RKO (cell line): ENCODE measurements at regions not wholly inside any gene's neighbourhood (a gene's known extent, or its start where the extent isn't known, plus 50 kb on each side); places are given as distances from the start of the nearest gene placed in this dataset.
"Not testable (repeated sequence)": the region's sequence is repeated elsewhere in the genome, so short reads cannot be mapped to it uniquely, and the experiment has no call there.

Source experiments
- DNase-seq: peaks from one replicate; pipeline ENCODE4 v3.0.0-alpha.2; 2016; ENCODE audit warnings: low spot score

DNA sequence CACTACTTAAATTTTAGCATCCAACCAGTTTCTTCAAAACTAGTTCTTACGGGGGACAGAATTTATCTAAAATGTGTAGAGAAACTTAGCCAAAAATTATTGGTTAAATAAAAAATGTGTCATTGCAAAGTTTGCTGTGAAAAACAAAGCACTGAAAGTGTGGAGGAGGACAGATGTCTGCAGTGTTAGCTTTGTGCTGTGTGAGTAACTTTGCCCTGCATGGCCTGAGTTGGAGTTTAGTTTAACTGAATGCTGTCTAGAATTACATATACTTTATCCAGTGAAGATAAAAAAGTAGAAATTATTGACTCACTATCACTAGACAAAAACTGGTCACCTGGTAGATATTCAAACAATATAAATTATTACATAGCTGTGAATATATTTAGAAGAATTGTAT, 1225.2 kb upstream of the CELF4 start:
- no peak for DNase-seq

DNA sequence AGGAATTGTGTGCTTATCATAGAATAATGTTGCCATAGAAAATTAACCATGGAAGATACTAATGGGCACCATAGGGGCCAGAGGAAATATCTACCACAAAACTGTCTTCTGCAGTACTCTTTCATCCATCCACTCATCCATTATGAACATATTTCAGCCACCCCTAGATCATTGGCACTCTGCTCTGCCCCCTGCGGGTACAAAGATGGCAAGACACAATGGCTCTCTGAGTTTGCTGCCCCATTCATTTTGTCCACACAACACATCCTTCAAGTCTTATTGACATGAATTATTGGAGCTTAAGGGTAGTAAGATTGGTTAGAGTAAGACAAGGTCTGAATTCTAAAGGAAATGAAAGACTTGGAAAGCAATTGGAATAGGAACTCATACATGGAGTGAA, 1224.7 kb upstream of the CELF4 start:
- DNase-seq, result no peak

DNA sequence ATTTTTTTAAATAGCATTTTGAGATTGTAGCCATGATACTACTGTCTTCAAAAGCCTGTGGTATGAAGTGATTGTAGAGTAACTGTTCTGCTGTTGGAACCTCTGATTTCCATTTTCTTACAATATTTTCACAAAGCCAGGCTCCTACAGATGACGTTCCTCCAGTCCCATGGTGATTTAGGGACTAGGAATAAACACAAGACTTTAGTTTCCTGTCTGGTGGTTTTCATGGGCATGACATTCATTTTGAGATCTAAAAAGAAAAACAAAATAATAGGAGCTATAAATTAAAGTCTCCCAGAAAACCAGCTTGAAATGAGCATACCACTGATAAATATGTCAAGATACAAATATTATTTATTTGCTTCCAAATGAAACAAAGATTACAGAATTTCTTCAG, 1223.5 kb upstream of the CELF4 start:
- DNase-seq, result no peak

DNA sequence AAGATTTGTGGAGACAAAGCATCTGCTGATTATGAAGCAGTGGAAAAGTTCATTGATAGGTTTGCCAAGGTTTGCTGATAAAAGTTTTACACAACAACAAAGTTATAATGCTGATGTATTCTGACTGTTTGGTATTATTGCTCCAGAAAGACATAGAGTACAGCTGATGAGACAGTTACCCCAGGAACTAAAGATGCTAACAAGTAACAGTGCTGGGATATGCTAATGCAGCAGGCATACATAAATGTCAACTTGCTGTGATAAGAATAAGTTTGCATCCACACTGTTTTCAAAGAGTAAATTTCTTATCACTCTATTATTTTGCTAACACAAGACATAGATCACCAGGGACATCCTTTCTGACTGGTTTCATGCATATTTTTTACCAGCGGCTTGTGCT, 1221.3 kb upstream of the CELF4 start:
- no peak for DNase-seq

DNA sequence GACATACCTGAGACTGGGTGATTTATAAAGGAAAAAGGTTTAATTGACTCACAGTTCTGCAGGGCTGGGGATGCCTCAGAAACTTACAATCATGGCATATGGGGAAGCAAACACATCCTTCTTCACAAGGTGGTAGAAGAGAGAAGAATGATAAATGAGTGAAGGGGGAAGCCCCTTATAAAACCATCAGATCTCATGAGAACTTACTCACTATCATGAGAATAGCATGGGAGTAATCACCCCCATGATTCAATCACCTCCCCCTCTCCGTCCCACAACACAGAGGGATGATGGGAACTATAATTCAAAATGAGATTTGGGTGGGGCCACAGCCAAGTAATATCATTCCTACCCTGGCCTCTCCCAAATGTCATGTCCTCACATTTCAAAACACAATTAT, 1206.0 kb upstream of the CELF4 start:
- DNase-seq, result not testable (repeated sequence)

DNA sequence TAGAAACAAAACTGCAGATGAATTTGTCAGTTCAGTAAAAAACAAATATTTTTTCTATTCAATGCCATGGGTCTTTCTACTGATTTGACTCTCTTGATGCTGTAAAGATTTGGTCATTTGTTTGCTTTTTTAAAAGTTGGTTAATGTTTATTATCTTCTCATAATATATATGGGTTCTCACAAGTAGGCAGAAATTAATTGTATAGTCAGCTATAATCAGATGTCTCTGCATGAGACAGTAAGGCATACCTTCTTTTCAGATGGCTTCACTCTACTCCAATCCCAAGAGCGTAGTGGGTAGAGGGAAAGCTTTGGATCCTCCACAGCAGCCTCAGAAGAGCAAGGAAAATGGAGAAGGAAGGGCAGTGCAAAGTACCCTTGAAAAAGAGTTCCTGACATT, 1202.9 kb upstream of the CELF4 start:
- no peak for DNase-seq

DNA sequence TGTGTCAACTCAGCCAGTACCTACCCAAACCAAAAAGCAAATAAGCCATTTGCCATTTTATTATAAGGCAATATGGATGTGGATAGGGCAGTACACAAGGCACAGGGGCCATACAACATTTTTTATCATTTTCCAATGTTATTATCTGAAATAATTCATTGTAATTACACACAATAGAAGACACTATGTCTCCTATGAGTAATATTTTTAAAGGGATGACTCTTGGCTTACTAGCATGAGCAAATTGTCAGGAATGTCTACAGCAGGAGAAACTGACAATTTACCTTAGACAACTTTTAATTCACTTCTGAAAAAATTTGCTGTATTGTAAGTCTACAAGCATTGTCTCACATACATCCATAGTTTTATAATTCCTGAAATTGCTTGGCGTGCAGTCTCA, 1193.9 kb upstream of the CELF4 start:
- no peak for DNase-seq

DNA sequence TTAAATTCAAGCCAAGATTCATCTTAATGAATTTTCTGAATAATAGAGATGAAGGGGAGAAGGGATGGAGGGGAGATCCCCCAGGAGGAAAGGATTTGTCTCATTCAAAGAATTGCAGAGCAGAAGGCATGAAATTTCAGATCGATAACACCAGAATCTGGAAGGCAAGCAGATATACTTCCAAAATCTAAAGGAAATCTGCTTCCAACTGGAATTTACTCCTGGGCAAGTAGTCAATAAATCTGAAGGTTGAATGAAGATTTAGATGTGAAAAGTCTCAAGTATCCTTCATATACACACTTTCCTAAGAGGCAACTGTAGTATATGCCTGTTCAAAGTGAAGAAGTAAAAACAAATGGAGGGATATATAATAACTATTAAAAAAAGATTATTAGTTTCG, 1190.8 kb upstream of the CELF4 start:
- DNase-seq, result no peak

DNA sequence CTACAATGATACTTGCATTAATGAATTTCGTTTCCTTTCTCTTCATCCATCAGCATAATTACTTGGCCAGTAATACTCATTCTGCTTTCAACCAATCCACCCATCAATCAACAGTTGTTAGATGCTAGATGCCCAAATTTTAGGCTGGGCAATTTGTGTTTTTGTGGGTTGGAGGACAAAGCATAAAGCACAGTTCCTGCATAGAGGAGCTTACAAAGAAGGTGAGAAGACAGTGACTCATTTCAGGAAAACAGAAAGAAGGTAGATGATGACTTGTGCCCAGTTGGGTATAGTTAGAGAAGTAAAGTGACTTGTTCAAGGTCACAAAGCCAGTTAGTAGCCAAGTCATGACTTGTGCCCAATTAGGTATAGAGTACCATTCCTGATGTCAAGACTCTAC, 1186.8 kb upstream of the CELF4 start:
- no peak for DNase-seq

DNA sequence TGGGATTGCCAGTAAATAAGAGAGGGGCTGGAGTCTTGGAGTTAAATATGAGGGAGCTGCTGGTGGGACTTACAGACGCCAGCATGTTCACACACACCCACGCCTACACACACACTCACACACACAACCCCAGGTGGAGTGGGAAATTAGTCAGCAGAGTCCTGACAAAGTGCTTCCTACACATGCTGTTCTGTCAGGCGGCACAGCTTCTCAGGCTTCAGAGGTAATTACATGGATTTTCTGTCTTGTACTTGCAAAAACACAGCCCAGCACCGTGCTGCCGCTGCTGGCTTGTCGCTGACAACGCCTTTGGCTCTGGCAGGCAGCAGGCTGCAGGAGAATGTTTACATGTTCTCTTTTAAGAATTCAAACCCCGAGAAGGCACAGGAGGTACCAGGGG, 1186.3 kb upstream of the CELF4 start:
- DNase-seq, result no peak

DNA sequence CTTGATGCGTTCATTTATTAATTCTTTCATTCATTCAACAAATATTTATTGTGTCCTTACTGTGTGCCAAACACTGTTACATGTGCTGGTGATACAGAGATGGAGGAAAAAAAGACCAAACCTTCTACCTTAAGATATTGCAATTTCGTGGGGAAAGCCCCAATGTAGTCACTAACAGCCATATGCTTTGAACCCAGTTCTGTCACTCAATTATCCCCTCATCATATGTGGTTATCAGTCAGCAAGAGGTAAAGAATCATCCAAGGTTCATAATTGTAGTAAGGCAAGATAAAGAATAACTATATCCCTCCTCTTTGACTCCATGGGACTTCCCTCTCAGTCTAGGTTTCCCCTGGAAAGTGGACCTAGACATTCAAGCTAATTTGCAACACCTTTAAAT, 1185.6 kb upstream of the CELF4 start:
- no peak for DNase-seq

DNA sequence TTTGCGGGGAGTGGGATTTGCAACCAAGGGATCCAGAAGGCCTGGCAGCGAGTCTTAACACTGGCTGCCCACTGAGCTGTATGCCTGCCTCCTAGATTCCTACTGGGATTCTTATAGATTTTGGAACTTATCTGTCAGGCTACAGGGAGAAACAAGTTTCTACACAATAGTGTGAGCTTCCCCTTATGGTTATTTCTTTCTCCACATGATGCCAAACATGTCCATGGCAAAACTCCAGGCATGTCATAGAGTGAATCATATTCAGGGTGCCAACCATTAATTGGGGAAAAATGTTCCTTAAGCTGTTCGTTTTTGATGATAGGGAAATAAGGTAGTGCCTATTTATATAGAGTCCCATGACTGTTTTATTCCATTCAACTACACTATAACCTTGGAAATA, 1185.2 kb upstream of the CELF4 start:
- DNase-seq, result no peak

DNA sequence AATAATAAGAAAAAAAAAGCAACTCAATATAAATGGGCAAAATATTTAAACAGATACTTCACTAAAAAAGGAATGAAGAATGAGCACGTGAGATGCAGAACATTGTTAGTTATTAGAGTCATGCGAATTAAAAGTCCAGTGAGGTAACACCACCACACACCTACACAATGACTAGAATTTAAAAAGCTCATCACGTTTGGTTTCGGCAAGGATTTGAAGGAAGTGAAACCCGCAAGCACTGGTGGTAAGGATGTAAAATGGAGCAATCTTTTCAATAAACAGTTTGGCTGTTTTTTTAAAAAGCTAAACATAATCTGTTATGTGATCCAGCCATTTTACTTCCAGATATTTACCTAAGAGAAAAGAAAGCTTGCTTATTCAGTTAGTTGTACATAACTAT, 1181.6 kb upstream of the CELF4 start:
- no peak for DNase-seq

DNA sequence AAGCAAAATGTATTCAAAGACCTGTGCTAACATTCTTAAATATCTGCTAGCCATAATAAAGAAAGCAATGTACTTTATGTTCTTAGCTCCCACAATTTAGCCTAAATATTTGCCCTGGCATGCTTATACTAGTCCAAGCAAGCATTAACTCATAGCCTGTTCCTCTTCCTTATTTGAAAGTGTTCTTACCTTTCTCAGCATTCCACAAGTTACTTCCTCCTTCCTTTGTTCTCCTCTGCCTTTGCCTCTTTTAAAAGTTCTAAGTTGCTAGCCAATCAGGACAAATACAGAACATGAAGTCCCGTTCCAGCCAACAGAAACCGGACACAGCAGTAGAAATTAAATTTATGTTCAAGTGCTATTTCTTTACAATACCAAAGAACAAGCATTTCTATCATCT, 1154.6 kb upstream of the CELF4 start:
- DNase-seq, result not testable (repeated sequence)

DNA sequence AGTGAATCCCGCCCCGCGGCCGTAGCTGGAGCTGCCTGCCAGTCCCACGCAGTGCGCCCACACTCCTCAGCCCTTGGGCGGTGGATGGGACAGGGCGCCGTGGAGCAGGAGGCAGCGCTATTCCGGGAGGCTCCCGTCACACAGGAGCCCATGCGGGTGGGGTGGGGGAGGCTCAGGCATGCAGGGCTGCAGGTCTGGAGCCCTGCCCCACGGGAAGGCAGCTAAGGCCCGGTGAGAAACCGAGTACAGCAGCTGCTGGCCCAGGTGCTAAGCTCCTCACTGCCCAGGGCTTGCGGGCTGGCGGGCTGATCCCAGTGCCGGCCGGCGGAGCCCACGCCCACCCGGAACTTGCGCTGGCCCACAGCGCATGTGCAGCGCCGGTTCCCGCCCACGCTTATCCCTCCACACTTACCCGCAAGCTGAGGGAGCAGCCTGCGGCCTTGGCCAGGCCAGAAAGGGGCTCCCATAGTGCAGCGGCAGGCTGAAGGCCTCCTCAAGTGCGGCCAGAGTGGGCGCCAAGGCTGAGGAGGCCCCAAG, 1152.8 kb upstream of the CELF4 start:
- no peak for DNase-seq

DNA sequence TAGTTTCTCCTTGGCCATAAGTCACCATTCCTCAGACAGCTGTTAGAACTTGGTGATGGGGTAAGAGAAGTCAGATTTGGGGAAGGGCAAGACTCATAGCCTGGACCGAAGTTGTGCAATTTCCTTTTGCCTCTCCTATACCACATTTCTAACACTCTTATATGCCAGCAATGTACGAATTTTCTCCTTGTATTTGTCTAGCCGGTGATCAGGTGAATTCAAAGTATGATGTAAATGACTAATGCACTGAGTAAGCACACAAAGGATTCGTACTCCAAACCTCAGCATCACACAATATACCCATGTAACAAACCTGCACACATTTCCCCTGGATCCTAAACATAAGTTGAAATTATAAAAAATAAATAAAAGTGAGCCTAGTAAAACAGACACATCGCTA, 1143.5 kb upstream of the CELF4 start:
- DNase-seq, result no peak

DNA sequence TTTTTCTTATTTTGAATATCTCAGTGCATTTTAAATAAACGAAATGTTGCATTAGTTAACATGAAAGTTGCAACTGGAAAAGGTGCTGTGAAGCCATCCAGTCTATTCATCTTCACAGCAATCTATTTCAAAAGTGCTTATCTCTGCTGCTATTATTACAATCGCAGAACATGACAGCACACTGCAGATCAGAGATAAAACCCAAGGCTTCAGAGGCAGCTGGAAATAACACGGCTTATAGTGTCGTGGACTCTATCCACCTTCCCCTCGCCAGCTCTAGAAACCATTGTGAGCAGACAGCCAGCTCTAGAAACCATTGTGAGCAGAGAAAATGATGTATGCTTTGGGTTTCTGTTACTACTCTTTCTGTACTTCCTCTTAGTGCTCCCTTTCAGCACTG, 1140.8 kb upstream of the CELF4 start:
- no peak for DNase-seq

DNA sequence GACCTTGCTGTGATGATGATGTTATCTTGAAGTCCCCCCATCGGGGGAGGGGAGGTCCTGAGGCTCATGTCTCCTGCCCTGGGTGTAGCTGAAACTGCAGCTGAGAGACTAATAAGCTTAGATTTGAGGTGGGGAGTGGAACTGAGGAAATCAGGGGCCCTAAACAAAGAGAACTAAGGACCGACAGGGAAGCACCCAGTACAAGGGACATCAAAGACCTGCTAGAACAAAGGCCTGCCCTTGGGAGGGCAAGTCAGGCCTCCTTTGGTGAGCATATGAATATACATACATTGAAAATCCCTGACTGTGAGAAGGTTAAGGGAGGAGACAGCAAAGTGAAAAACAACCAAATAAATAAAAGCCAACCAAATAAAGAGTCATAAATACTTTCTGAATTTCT, 1132.5 kb upstream of the CELF4 start:
- DNase-seq, result no peak

DNA sequence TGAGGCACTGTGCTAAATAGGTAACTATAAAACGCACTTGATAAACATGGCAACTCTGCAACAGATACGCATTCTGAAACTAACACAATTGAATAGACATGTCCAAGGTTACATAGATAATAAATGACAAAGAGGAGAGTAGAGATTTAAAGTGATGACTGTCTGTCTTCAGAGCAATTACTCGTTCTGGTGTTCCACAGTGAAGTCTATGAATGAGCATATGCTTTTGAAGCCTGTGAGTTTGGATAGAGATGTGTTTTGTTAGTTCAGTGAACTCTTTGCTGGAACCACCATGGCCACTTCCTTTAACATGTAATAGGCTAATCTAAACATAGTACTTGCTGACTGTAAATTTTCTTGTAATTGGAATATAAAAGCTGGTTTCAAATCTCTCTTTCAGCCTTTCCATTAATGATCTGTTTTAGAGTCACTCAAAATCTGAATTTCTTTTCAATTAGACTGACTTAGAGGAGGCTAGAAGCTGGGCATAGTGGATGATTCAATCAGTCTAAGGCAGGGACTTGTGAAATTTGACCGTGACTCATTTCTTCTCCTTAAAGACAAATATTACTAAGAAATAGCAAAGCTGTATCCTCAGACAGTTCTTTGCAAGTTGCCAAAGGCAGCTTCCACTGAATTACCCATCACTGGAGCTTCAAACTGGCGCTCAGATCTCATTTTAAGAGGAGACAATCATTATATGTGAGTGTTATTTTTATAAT, 1130.1 kb upstream of the CELF4 start:
- DNase-seq, result peak; percentile 46

DNA sequence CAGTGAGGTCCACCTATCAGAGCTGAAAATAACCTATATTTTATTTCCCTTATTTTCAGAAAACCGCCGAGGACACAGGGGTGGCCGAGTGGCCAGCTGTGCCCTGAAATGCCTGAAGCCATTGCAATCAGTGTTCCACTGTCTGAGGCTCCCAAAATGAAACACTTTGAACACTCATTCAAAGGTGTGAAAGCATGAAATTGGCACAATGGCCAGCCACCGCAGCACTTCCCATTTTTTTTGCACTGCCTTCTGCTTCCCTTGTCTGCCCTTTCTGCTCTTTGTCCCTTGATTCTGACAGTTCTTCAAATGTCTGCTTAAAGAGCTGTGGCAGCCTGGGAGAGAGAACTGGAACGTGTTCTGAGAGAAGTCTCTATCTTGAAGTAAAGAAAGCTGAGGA, 1127.5 kb upstream of the CELF4 start:
- DNase-seq, result no peak

DNA sequence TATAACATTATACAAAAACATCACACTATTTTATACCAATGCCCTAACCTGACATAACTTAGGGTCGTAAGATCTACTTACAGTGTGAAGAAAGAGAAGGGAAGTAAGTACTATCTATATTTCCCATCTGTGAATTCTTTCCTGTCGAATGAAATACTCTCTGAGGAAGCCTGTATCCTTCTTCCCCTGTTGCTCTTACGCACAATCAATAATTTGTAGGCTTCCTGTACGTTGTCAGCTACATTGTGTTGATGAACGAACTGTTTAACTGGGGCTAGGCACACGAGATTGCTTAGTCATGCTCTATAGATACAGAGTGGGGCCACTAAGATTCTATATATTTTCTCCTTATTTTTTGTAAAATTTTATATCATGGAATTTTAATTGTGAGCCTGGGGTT, 1125.0 kb upstream of the CELF4 start:
- DNase-seq, result no peak

DNA sequence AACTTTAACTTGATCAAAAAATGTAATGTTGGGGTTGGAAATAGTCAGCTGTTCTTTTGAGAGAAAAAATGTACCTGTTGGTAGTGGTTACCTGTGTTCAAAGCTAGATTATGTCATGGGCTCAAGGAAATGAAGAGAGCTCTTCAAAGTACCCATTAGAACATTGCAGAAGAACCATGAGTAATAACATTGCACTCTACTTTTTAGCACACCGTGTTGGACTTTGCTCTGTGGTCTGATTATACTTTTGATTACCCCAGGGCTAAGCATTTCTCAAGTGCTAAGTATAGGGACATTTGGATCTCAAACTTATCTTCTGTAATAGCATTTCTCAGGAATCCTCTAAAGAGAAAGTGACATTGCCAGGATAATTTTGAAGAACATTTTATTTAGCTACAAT, 1122.8 kb upstream of the CELF4 start:
- no peak for DNase-seq

DNA sequence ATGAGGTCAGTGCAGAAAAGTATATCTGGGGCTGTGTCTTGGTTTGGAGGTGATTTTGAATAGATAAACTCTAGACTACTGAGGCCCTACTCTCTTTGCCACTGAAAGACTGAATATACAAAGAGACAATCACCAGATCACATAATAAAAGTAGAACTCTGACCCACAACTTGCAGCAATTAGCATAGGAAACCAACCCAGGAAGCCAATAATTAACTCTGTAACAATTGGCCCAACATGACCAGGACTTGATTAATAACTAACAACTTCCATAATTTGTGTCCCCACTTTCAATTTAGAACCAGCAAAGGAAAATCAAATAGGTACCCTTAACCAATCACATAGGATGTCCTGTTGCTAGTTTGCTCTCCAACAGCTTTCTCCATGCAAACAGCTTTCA, 1104.9 kb upstream of the CELF4 start:
- no peak for DNase-seq

DNA sequence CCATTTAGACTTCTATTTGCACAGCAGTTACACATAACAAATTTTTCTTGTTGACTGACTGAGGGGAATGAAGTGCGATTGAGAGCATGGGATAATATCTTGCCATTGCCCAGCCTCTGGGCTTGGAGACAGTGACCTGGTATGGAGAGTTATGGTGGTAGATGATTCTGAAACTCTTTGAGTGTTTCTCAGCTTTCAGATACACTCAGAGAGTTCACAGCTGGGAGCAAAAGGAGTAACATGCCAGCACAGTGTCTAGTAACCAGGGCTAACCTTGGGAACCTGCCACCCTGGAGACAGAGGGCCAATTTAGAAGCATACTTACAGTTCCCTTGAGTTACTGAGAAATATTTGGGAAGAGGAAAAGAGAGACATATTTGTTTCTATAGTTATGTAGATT, 1099.3 kb upstream of the CELF4 start:
- no peak for DNase-seq

DNA sequence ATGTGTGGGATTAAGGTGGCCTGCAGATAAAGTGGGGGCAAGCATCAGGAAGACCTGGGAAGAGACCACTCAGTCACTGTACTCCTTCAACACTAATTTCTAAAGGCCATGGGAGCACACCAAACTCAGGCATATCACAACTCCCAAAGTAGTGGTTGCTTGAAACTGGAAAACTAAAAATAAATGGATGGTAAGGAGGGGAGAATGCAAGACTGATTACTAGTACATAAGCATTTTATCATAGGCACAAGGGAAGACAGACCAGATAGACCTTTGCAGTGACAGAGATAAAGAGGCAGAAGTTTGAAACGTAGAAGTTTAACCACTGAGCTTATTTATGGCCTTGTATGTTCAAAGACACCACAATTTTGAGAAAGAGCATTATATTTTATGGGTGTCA, 1098.1 kb upstream of the CELF4 start:
- DNase-seq, result no peak
